Fibroblast of pulmonary artery (primary cell): ENCODE measurements at regions not wholly inside any gene's neighbourhood (a gene's known extent, or its start where the extent isn't known, plus 50 kb on each side); places are given as distances from the start of the nearest gene placed in this dataset.

Experiments
- DNase-seq: peaks from one replicate; pipeline ENCODE4 v3.0.0-alpha.2; 2010; ENCODE audit warnings: low read depth
- H3K4me3 ChIP-seq: replicated peaks from 2 replicates; pipeline ENCODE4 v1.5.1; 2011; ENCODE audit warnings: low read depth, mild to moderate bottlenecking, control low read depth, low read length, moderate library complexity
- TF ChIP-seq, protein P1 (sequence below): IDR thresholded peaks from 2 replicates; pipeline ENCODE4 v1.5.1; 2011; ENCODE audit warnings: mild to moderate bottlenecking, control low read depth, low read length, inconsistent platforms; ENCODE audit errors: missing control alignments

DNA sequence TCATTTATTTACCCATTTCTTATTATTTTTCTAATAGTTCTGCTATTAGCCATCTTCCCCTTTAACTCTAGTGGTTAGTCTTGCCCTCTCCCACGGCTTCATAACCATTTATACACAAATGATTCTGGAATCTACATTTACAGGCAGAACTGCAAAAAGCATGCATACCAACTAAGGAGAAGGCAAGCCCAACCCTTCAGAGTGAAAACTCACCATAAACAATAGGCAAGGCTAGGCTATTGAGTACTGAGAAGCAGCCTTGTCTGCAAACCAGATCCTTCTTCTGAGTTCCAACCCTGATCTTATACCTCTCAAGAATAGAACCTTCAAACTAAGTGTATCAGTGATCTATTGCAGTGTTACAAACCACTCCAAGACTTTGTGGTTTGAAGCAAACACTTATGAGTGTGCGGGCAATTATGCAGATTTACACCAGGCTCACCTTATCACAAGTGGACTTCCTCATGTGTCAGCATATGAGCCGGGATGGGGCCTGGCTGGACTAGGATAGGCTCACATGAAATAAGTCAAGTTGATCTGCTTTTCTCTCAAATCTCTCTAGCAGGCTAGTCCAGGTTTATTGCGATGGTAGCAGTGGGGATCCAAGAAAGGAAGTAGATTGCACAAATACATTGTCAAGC, 896.9 kb upstream of the PHF14 start:
- DNase-seq: no peak
- TF ChIP-seq, protein P1, sequence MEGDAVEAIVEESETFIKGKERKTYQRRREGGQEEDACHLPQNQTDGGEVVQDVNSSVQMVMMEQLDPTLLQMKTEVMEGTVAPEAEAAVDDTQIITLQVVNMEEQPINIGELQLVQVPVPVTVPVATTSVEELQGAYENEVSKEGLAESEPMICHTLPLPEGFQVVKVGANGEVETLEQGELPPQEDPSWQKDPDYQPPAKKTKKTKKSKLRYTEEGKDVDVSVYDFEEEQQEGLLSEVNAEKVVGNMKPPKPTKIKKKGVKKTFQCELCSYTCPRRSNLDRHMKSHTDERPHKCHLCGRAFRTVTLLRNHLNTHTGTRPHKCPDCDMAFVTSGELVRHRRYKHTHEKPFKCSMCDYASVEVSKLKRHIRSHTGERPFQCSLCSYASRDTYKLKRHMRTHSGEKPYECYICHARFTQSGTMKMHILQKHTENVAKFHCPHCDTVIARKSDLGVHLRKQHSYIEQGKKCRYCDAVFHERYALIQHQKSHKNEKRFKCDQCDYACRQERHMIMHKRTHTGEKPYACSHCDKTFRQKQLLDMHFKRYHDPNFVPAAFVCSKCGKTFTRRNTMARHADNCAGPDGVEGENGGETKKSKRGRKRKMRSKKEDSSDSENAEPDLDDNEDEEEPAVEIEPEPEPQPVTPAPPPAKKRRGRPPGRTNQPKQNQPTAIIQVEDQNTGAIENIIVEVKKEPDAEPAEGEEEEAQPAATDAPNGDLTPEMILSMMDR: no peak
- H3K4me3 ChIP-seq: no peak overlapping the region

DNA sequence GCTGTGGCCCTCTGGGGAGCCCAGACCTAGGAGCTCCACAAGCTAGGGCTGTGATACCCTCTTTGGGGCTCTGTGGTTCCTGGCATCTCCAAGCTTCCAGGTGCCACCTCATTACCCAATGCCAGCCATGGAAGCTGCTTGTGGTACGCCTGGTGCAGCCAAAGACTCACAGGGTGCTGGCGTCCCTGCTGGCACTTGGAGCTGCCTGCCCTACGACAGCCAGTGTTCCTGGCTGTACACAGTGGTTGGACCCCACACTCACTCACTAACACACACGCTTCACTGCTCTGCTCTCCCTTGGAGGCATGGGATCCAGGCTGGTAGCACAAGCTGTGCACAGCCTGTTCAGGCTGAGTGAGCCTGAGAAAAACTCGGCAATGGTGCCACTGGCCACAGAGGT, 894.1 kb upstream of the PHF14 start:
- H3K4me3 ChIP-seq: no peak overlapping the region
- TF ChIP-seq, protein P1: no peak
- DNase-seq: no peak

DNA sequence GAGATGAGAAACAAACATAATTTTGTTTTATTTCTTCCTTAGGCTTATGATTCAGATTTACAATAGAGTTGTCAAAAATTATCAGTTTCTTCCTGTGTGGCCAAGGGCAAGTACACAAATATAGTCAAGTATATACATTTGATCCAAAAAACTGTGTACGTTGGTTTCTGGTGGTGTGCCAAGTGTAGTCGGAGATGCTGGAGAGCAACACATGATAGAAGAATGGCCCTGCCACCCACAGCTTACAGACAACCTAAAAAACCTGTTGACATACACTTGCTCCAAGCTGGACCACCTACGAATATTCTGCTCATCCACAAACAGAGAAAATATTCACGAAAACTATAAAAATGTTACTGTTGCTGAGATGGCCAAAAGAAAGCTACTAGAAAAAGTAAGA, 890.8 kb upstream of the PHF14 start:
- TF ChIP-seq, protein P1: no peak
- H3K4me3 ChIP-seq: no peak overlapping the region
- DNase-seq: no peak

DNA sequence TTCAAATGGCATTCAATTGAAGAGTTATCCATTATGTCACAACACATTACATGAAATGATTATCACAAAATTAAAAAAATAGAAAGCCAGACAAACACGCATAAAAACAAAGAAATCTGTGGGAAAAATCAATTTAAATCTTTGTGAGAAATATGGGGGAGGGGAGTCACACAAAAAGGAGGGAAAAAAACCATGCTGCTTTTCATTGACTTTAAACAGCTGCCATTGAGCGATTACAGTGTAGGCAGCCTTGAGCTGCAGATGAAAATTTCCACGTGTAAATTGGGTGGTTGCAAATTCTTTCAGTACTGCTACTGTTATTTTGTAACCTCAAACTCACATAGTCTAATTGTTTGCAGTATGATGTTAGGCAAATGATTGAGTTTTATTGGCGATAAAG, 889.9 kb upstream of the PHF14 start:
- no peak for DNase-seq
- H3K4me3 ChIP-seq: no peak overlapping the region
- TF ChIP-seq, protein P1: no peak

DNA sequence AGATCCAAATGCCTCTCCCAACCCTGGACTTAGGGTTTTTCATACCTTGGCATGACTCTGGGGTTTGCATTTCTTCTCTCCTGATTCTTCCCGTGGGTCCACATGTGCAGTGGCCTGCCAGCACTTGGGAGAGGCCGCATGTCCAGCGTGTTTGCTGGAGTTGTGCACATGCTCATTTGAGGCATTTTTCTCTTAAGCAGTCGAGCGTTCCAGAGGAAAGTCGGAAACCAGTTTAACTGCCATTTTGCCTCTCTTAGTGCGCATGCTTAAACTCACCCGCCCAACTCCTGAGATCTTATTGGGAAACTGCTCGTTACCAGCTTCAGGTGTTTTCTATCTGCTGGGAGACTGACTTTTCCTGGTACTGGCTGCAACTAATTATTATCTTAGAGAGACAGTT, 888.4 kb upstream of the PHF14 start:
- no peak for DNase-seq
- TF ChIP-seq, protein P1: no peak
- H3K4me3 ChIP-seq: no peak overlapping the region

DNA sequence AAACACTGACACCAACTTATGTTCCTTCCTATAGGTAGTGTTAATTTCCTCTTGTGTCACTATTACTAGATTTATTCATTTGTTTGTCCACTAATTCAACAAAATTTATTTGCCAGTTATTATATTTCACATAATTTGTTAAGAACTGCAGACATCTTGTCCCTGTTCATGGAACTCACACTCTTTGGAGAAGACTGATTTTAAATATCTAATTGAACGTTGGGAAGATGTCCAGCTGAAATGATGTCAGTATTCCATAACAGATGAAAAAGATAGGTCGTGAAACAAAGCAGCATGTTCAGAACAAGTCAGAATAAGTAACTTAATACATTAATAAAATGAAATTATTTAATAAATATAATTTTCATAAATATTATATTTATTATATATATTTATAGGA, 873.1 kb upstream of the PHF14 start:
- TF ChIP-seq, protein P1: no peak
- no peak for DNase-seq
- no peak overlapping the region for H3K4me3 ChIP-seq

DNA sequence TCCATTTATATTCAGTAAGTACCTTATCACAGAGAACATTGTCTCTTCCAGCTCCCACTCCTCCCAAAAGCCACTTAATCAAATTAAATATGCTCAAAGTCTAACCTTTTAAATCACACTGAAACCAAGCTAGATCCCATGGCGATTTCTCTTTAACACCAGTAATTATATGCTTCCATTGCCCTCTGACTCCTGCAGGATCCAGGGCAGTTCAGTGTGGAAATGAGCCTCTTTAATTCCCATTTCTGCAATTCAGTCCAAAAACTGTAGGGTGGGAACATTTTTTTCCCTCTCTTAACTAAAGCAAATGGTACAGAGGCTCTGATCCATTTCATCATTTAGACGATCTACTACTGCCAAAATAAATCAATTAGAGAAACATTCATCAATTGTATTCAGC, 872.3 kb upstream of the PHF14 start:
- no peak for DNase-seq
- TF ChIP-seq, protein P1: no peak

More for the DNA sequence above, 872.3 kb upstream of the PHF14 start:
- no peak overlapping the region for H3K4me3 ChIP-seq
